Activated naive CD4-positive, alpha-beta T cell treated with anti-CD3 and anti-CD28 coated beads, Interleukin-2, amount 50 U/mL, for 72 hours (primary cell): ENCODE measurements at regions not wholly inside any gene's neighbourhood (a gene's known extent, or its start where the extent isn't known, plus 50 kb on each side); places are given as distances from the start of the nearest gene placed in this dataset.
"Not testable (repeated sequence)": the region's sequence is repeated elsewhere in the genome, so short reads cannot be mapped to it uniquely, and the experiment has no call there.

ENCODE experiments used
- ATAC-seq, 2 donors: fragments of 150-1000 bp; cut with Tn5 transposase; 2 replicates each; pipeline ENCODE4 v1.10.0; 2021; ENCODE audit warnings: mild to moderate bottlenecking in 2 of 2, moderate library complexity in 2 of 2
- DNase-seq, 2 donors: peaks; one replicate each; pipeline ENCODE4 v3.0.0; 2021 to 2022; ENCODE audit warnings: low spot score in 2 of 2
- H3K27ac Mint-ChIP-seq, 2 donors: one replicate each; pipeline ENCODE4 v1.8.0; 2022; ENCODE audit warnings: mild to moderate bottlenecking in 2 of 2, mixed read lengths in 2 of 2
- H3K36me3 Mint-ChIP-seq, 2 donors: one replicate each; pipeline ENCODE4 v1.8.0; 2022; ENCODE audit warnings: mixed read lengths in 2 of 2
- H3K9me3 Mint-ChIP-seq, 2 donors: one replicate each; pipeline ENCODE4 v1.8.0; 2022; ENCODE audit warnings: mixed read lengths in 2 of 2

GRCh38 chr2:146417942-146418341 is 1426.9 kb upstream of the ACVR2A start:
- no peak for ATAC-seq

GRCh38 chr2:146415291-146415690 is 1429.5 kb upstream of the ACVR2A start:
- H3K36me3 Mint-ChIP-seq = no peaks in the 10 kb centered on the region
- H3K9me3 Mint-ChIP-seq = peaks cover 0 to 12% of the 10 kb centered on the region in 2 donors
- ATAC-seq (no peak), DNase-seq (no peak)
- H3K27ac Mint-ChIP-seq = no peak overlapping the region

More at GRCh38 chr2:146417942-146418341, 1426.9 kb upstream of the ACVR2A start:
- no peak overlapping the region for H3K27ac Mint-ChIP-seq
- H3K36me3 Mint-ChIP-seq = no peaks in the 10 kb centered on the region
- no peak for DNase-seq
- H3K9me3 Mint-ChIP-seq = peaks cover 0 to 6% of the 10 kb centered on the region in 2 donors

GRCh38 chr2:146414456-146414855 is 1430.4 kb upstream of the ACVR2A start:
- Mint-ChIP-seq H3K27ac (no peak overlapping the region), H3K9me3 (peaks cover 0 to 12% of the 10 kb centered on the region in 2 donors), H3K36me3 (no peaks in the 10 kb centered on the region)
- no peak for ATAC-seq
- DNase-seq = no peak

GRCh38 chr2:146413086-146413610 is 1431.7 kb upstream of the ACVR2A start:
- Mint-ChIP-seq H3K9me3 (peaks cover 0 to 10% of the 10 kb centered on the region in 2 donors), H3K36me3 (no peaks in the 10 kb centered on the region), H3K27ac (no peak overlapping the region)
- no peak for ATAC-seq
- no peak for DNase-seq

GRCh38 chr2:146412625-146413024 is 1432.2 kb upstream of the ACVR2A start:
- no peak for DNase-seq
- no peaks in the 10 kb centered on the region for H3K36me3 Mint-ChIP-seq
- ATAC-seq = no peak
- H3K27ac Mint-ChIP-seq = no peak overlapping the region
- H3K9me3 Mint-ChIP-seq = peaks cover 0 to 6% of the 10 kb centered on the region in 2 donors

GRCh38 chr2:146405402-146406309 is 1439.2 kb upstream of the ACVR2A start:
- H3K9me3 Mint-ChIP-seq = peaks cover 18% of the 10 kb centered on the region in 2 donors
- DNase-seq, H3K36me3 Mint-ChIP-seq, H3K27ac Mint-ChIP-seq, ATAC-seq: not testable (repeated sequence)

- not testable (repeated sequence) for H3K27ac Mint-ChIP-seq, DNase-seq
Measured at GRCh38 chr2:146403546-146404160, 1441.2 kb upstream of the ACVR2A start.

GRCh38 chr2:146392631-146393030 is 1452.2 kb upstream of the ACVR2A start:
- H3K27ac Mint-ChIP-seq = no peak overlapping the region
- ATAC-seq (no peak), DNase-seq (no peak)
- H3K9me3 Mint-ChIP-seq = peaks cover 14 to 19% of the 10 kb centered on the region in 2 donors
- no peaks in the 10 kb centered on the region for H3K36me3 Mint-ChIP-seq

More at GRCh38 chr2:146403546-146404160, 1441.2 kb upstream of the ACVR2A start:
- H3K9me3 Mint-ChIP-seq = peaks cover 18% of the 10 kb centered on the region in 2 donors
- H3K36me3 Mint-ChIP-seq, ATAC-seq: not testable (repeated sequence)

GRCh38 chr2:146392186-146392585 is 1452.6 kb upstream of the ACVR2A start:
- Mint-ChIP-seq H3K27ac (no peak overlapping the region), H3K9me3 (peaks cover 13 to 19% of the 10 kb centered on the region in 2 donors), H3K36me3 (no peaks in the 10 kb centered on the region)
- DNase-seq = no peak
- no peak for ATAC-seq

- no peak for DNase-seq
- ATAC-seq = no peak
- Mint-ChIP-seq H3K9me3 (peaks cover 6 to 10% of the 10 kb centered on the region in 2 donors), H3K27ac (no peak overlapping the region), H3K36me3 (no peaks in the 10 kb centered on the region)
Measured at GRCh38 chr2:146388757-146389156, 1456.1 kb upstream of the ACVR2A start.

GRCh38 chr2:146386096-146386495 is 1458.7 kb upstream of the ACVR2A start:
- no peak for DNase-seq
- no peak overlapping the region for H3K27ac Mint-ChIP-seq

GRCh38 chr2:146385031-146385430 is 1459.8 kb upstream of the ACVR2A start:
- H3K36me3 Mint-ChIP-seq = no peaks in the 10 kb centered on the region
- H3K9me3 Mint-ChIP-seq = peaks cover 0 to 4% of the 10 kb centered on the region in 2 donors
- DNase-seq = no peak
- no peak overlapping the region for H3K27ac Mint-ChIP-seq
- ATAC-seq = no peak

More at GRCh38 chr2:146386096-146386495, 1458.7 kb upstream of the ACVR2A start:
- ATAC-seq = no peak
- H3K9me3 Mint-ChIP-seq = peaks cover 0 to 4% of the 10 kb centered on the region in 2 donors
- H3K36me3 Mint-ChIP-seq = no peaks in the 10 kb centered on the region

- H3K27ac Mint-ChIP-seq = no peak overlapping the region
- DNase-seq (no peak), ATAC-seq (no peak)
- H3K9me3 Mint-ChIP-seq = peaks cover 9 to 18% of the 10 kb centered on the region in 2 donors
- H3K36me3 Mint-ChIP-seq = no peaks in the 10 kb centered on the region
Measured at GRCh38 chr2:146376511-146377064, 1468.2 kb upstream of the ACVR2A start.

- no peak overlapping the region for H3K27ac Mint-ChIP-seq
- H3K9me3 Mint-ChIP-seq = peaks cover 14 to 31% of the 10 kb centered on the region in 2 donors
- no peak for ATAC-seq
- H3K36me3 Mint-ChIP-seq = no peaks in the 10 kb centered on the region
- DNase-seq = no peak
Measured at GRCh38 chr2:146374505-146374904, 1470.3 kb upstream of the ACVR2A start.

- H3K36me3 Mint-ChIP-seq, ATAC-seq, H3K27ac Mint-ChIP-seq, DNase-seq: not testable (repeated sequence)
- H3K9me3 Mint-ChIP-seq = peaks cover 21 to 34% of the 10 kb centered on the region in 2 donors
Measured at GRCh38 chr2:146371364-146371763, 1473.5 kb upstream of the ACVR2A start.

GRCh38 chr2:146370826-146371225 is 1474.0 kb upstream of the ACVR2A start:
- no peak overlapping the region for H3K27ac Mint-ChIP-seq
- ATAC-seq (no peak), DNase-seq (no peak)
- peaks cover 21 to 34% of the 10 kb centered on the region in 2 donors for H3K9me3 Mint-ChIP-seq
- H3K36me3 Mint-ChIP-seq = no peaks in the 10 kb centered on the region

GRCh38 chr2:146366276-146366675 is 1478.6 kb upstream of the ACVR2A start:
- Mint-ChIP-seq H3K36me3 (no peaks in the 10 kb centered on the region), H3K27ac (no peak overlapping the region), H3K9me3 (peaks cover 10 to 23% of the 10 kb centered on the region in 2 donors)
- no peak for ATAC-seq
- DNase-seq = no peak
